RWPE1 (cell line): ENCODE measurements at regions not wholly inside any gene's neighbourhood (a gene's known extent, or its start where the extent isn't known, plus 50 kb on each side); places are given as distances from the start of the nearest gene placed in this dataset.

Experiments used
- CTCF ChIA-PET: fragments of 350-600 bp; sonication (Branson Sonifier 250); formaldehyde crosslinking; extraction: SDS; loops from one replicate; lab custom pipeline; 2021; lab: Yijun Ruan, JAX
- POLR2A ChIA-PET: fragments of 400-600 bp; formaldehyde crosslinking; extraction: SDS; loops from one replicate; lab custom pipeline; 2020; ENCODE audit warnings: antibody characterized with exemption; ENCODE audit not compliant: low non-redundant PET; lab: Yijun Ruan, JAX
- DNase-seq: peaks from one replicate; pipeline ENCODE4 v3.0.0; 2012; ENCODE audit warnings: low spot score
- H3K27ac ChIP-seq: fragments of 450-650 bp; 2 replicates; pipeline ENCODE4 v1.5.1; 2017
- TF ChIP-seq, protein P1 (sequence below): fragments of 450-650 bp; conservative IDR thresholded peaks from 2 replicates; pipeline ENCODE4 v1.5.1; 2017; ENCODE audit warnings: low read depth, mild to moderate bottlenecking

DNA sequence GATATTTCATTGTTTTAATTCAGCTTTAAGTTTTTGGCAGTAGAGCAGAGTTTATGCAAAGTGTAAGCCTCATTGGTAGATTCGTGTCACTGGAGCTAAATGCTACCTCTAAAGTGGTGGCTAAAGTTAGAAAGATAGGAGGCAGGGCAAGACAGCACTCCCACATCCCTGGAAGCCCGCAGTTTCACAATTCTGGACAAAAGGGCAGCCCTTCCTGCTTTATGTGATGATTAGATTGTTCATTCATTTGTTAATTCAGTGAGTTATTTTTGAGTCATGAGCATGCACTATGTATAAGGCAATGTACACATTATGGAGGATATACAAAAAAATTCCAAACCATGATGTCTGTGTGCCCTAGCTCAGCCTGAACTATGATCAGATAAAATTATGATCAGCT lies 52.1 kb upstream of the EIF3M start:
- TF ChIP-seq, protein P1, sequence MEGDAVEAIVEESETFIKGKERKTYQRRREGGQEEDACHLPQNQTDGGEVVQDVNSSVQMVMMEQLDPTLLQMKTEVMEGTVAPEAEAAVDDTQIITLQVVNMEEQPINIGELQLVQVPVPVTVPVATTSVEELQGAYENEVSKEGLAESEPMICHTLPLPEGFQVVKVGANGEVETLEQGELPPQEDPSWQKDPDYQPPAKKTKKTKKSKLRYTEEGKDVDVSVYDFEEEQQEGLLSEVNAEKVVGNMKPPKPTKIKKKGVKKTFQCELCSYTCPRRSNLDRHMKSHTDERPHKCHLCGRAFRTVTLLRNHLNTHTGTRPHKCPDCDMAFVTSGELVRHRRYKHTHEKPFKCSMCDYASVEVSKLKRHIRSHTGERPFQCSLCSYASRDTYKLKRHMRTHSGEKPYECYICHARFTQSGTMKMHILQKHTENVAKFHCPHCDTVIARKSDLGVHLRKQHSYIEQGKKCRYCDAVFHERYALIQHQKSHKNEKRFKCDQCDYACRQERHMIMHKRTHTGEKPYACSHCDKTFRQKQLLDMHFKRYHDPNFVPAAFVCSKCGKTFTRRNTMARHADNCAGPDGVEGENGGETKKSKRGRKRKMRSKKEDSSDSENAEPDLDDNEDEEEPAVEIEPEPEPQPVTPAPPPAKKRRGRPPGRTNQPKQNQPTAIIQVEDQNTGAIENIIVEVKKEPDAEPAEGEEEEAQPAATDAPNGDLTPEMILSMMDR = no peak
- no peak overlapping the region for H3K27ac ChIP-seq
- CTCF ChIA-PET = interaction anchor here (0.5 to 0.6 kb wide), 4 partner anchors 158 to 1487 kb away, joined by 3 to 6 read pairs (median 4); no protein-coding TSS in a partner anchor
- POLR2A ChIA-PET = no interaction called here
- no peak for DNase-seq

DNA sequence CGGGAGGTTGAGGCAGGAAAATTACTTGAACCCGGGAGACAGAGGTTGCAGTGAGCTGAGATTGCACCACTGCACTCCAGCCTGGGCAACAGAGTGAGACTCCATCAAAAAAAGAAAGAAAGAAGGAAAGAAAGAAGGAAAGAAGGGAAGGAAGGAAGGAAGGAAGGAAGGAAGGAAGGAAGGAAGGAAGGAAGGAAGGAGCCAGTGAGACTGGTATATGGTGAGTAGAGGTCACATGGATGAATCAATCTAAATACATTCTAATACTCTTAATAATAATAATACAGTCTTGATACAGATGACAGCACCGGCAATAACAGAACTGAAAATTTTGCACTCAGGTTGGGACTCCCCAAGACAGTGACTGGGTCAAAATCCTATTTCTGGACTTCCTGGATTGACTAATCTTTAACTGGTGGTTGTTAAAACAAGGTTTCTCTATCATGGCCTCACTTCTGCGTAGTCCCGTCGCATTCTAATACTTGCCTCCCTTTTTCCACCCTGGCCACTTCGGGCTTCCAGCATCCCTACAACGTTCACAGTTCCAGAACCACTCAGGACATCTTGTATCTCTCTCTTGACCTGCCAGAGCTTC lies 53.5 kb upstream of the EIF3M start:
- ChIA-PET CTCF (no interaction called here), POLR2A (no interaction called here)
- TF ChIP-seq, protein P1 = no peak
- DNase-seq = no peak
- H3K27ac ChIP-seq = no peak overlapping the region

DNA sequence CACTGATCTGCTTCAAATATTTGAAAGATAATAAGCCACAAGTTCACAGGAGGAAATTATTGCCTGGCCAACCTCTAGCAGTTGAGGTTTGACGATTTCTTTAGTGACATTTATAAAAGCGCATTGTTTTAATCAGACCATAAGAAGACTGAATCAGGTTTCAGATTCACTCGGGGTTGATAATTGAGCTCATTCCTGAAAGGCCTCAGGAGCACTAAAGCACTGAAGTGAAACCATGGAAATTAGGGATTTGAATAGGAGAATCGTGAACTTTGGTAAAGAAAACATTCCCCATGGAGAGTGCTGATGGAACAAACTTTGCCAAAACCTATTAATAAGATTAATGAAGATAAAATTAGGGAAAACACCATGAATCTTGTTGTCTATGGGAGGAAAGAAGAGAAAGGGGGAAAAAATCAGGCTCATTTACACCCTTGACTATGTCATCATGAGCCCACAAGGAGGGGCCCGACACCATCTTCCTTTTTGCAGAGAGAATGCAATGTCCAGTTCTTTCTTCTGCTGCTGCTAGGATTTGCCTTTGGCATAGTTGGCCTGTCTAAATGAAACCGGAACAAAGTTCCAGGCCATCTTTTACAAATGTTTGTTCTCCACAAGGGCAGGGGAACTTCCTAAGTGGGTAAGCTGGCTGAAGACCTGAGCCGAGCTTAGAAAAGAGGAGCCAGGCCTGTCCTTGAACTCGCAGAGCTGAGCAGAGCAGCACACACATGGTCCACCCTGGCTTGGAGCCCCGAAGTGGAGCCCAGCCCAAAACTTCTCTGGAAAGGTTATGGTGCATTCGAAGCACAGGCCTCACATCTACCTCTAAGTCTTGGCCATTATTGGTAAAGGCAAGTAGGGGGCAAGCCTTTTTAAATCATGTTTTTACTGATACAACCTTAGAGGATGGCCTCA lies 56.1 kb upstream of the EIF3M start:
- ChIA-PET POLR2A (no interaction called here), CTCF (interaction anchor here (0.6 kb wide), 1 partner anchor 33 kb away, joined by 3 read pairs; no protein-coding TSS in a partner anchor)
- TF ChIP-seq, protein P1 = no peak
- H3K27ac ChIP-seq = no peak overlapping the region
- DNase-seq = no peak

DNA sequence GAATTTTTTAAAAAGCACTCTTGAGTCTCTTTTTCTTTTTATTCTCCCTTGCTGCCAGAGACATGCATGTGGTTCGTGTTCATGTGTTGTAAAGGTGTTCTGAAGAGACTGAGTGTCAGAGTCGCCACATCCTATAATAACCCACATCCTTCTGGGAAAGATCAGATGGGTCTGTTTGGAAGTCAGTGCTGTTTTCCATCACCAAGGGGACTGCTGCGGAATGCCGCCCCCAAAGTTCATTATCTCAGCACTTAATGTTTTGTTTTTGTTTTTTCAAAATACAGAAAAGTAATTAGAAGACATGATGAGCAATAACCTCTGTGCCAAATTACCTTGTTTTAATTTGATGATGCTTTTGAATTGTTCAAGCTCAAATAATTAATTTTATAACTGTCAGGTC lies 56.9 kb upstream of the EIF3M start:
- ChIA-PET POLR2A (no interaction called here), CTCF (no interaction called here)
- TF ChIP-seq, protein P1 = no peak

DNA sequence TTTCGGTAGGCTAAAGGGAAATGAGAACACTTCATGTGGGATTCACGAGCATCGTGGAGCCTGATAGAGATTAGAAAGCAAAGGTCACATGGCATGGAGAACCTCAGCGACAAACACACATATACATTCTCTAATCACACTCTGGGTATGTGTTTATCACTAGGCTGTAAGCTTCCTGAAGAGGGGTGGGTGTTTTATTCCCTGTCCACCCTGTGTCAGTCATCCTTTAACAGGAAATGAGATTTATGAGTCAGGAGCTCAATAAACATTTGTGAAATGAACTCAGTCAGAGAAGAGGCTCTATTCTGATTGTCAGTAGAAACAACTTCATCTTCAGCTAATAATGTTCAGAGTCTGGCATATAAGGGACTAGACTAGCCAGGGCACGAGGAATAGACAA lies 71.7 kb upstream of the EIF3M start:
- DNase-seq = peak; percentile 17
- ChIA-PET POLR2A (no interaction called here), CTCF (no interaction called here)
- no peak overlapping the region for H3K27ac ChIP-seq
- TF ChIP-seq, protein P1 = no peak

More for the DNA sequence above, 56.9 kb upstream of the EIF3M start:
- H3K27ac ChIP-seq = no peak overlapping the region
- no peak for DNase-seq

DNA sequence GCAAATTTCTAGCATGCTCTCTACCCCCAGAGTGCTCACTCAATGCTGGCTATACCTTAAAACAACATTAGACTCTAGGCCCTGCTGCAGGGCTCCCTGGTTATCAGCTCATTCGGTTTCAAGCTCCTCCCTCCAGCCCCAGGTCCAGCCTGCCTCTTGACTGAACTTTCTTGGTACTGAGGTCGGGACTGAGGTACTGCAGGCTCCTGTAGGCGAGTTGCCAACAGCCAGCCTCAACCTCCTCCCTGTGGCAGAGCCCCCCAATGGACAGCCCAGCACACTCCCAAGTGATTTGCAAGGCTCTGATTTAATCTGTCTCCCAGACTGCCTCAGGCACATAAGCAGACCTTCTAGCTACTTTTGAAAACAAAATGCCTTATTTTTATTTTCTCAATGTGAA lies 73.6 kb upstream of the EIF3M start:
- TF ChIP-seq, protein P1 = no peak
- no peak for DNase-seq
- CTCF ChIA-PET = no interaction called here
- POLR2A ChIA-PET = interaction anchor here (0.6 kb wide), 1 partner anchor 190 kb away, joined by 3 read pairs; no protein-coding TSS in a partner anchor
- no peak overlapping the region for H3K27ac ChIP-seq
